Upper lobe of left lung (tissue), 4 donors: ENCODE measurements at regions not wholly inside any gene's neighbourhood (a gene's known extent, or its start where the extent isn't known, plus 50 kb on each side); places are given as distances from the start of the nearest gene placed in this dataset.

Experiments used
- EP300 ChIP-seq, 4 donors: sonication (generic); formaldehyde crosslinking; IDR thresholded peaks; one replicate each; pipeline ENCODE4 v1.5.1; 2017; ENCODE audit warnings: antibody characterized with exemption in 4 of 4, control low read depth in 2 of 4
- POLR2A ChIP-seq, 4 donors: fragments of 450-650 bp; IDR thresholded peaks; one replicate each; pipeline ENCODE4 v1.5.1; 2016 to 2017; ENCODE audit warnings: antibody characterized with exemption in 4 of 4, mild to moderate bottlenecking in 2 of 4
- POLR2AphosphoS5 ChIP-seq, 2 donors: sonication (generic); formaldehyde crosslinking; IDR thresholded peaks; one replicate each; pipeline ENCODE4 v1.5.1; 2017; ENCODE audit warnings: antibody characterized with exemption in 2 of 2
- TF ChIP-seq, protein P1 (sequence below), 6 experiments: fragments of 450-650 bp in 4 of 6; fragments of 200-600 bp in 2 of 6; sonication (generic) in 2 of 6; IDR thresholded peaks; one replicate each; pipeline ENCODE4 v1.5.1; 2016 to 2019; ENCODE audit warnings: antibody characterized with exemption in 6 of 6

DNA sequence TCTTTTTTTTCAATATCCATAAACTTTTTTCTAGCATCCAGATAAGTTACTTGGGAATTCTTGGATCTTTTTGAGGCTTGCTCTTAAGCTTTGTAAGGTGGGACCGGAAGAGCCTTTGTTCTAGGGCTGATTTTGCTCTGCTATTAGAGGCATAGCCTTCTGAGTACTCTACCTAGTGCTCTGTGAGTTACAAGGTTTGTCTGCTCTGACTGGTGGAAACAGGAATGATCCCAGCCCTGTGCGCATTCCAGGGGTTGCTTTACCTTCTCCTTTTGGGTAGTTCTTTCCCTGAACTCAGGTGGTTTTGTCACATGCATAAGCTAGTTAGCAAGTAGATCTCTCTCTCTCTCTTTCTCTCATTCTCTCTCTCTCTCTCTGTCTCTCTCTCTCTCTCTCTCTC, 180.8 kb upstream of the PCSK5 start:
- TF ChIP-seq, protein P1, sequence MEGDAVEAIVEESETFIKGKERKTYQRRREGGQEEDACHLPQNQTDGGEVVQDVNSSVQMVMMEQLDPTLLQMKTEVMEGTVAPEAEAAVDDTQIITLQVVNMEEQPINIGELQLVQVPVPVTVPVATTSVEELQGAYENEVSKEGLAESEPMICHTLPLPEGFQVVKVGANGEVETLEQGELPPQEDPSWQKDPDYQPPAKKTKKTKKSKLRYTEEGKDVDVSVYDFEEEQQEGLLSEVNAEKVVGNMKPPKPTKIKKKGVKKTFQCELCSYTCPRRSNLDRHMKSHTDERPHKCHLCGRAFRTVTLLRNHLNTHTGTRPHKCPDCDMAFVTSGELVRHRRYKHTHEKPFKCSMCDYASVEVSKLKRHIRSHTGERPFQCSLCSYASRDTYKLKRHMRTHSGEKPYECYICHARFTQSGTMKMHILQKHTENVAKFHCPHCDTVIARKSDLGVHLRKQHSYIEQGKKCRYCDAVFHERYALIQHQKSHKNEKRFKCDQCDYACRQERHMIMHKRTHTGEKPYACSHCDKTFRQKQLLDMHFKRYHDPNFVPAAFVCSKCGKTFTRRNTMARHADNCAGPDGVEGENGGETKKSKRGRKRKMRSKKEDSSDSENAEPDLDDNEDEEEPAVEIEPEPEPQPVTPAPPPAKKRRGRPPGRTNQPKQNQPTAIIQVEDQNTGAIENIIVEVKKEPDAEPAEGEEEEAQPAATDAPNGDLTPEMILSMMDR (IDR thresholded peaks at IDR 0.05) = no peak
- TF ChIP-seq POLR2AphosphoS5 (IDR thresholded peaks at IDR 0.05) (no peak), POLR2A (IDR thresholded peaks at IDR 0.05) (no peak), EP300 (IDR thresholded peaks at IDR 0.05) (no peak)
